Uterus (tissue), 2 donors: ENCODE measurements at regions not wholly inside any gene's neighbourhood (a gene's known extent, or its start where the extent isn't known, plus 50 kb on each side); places are given as distances from the start of the nearest gene placed in this dataset.

Experiments used
- CTCF ChIP-seq, 4 experiments: fragments of 200-600 bp in 2 of 4; fragments of 450-650 bp in 2 of 4; sonication (generic) in 2 of 4; IDR thresholded peaks; one replicate each; pipeline ENCODE4 v1.5.1; 2016 to 2019; ENCODE audit warnings: antibody characterized with exemption in 4 of 4, mild to moderate bottlenecking in 2 of 4, moderate library complexity in 1 of 4
- POLR2A ChIP-seq, 2 donors: fragments of 450-650 bp; IDR thresholded peaks; one replicate each; pipeline ENCODE4 v1.6.1; 2016; ENCODE audit warnings: antibody characterized with exemption in 2 of 2, mild to moderate bottlenecking in 1 of 2, moderate library complexity in 1 of 2

- TF ChIP-seq CTCF (IDR thresholded peaks at IDR 0.05), result no peak
- TF ChIP-seq POLR2A (IDR thresholded peaks at IDR 0.05), result no peak
Measured at GRCh38 chr1:87719658-87720057, 391.0 kb downstream of the LMO4 start.
